GM19324 (cell line): ENCODE measurements at regions not wholly inside any gene's neighbourhood (a gene's known extent, or its start where the extent isn't known, plus 50 kb on each side); places are given as distances from the start of the nearest gene placed in this dataset.
"Not testable (repeated sequence)": the region's sequence is repeated elsewhere in the genome, so short reads cannot be mapped to it uniquely, and the experiment has no call there.

Experiments used
- ATAC-seq: cut with Tn5 transposase; IDR thresholded peaks from one replicate; pipeline ENCODE4 v1.9.1; 2021; ENCODE audit warnings: mild to moderate bottlenecking, moderate library complexity; ENCODE audit not compliant: unreplicated experiment, low FRiP score

- no peak for ATAC-seq
Observed at GRCh38 chr10:94123258-94123995, 129.7 kb downstream of the PLCE1 start.

GRCh38 chr10:94124147-94124546, 130.4 kb downstream of the PLCE1 start:
- ATAC-seq = not testable (repeated sequence)

GRCh38 chr10:94125268-94125667, 131.5 kb downstream of the PLCE1 start:
- not testable (repeated sequence) for ATAC-seq

- no peak for ATAC-seq
Observed at GRCh38 chr10:94125856-94126255, 132.1 kb downstream of the PLCE1 start.

GRCh38 chr10:94129393-94130130, 135.8 kb downstream of the PLCE1 start:
- no peak for ATAC-seq

- no peak for ATAC-seq
Observed at GRCh38 chr10:94131885-94132284, 138.2 kb downstream of the PLCE1 start.

- no peak for ATAC-seq
Observed at GRCh38 chr10:94133239-94133638, 139.5 kb downstream of the PLCE1 start.

- ATAC-seq = no peak
Observed at GRCh38 chr10:94137747-94138146, 144.0 kb downstream of the PLCE1 start.

GRCh38 chr10:94138391-94138790, 144.7 kb downstream of the PLCE1 start:
- ATAC-seq = no peak

GRCh38 chr10:94143261-94143660, 149.5 kb downstream of the PLCE1 start:
- no peak for ATAC-seq

GRCh38 chr10:94146313-94146712, 152.6 kb downstream of the PLCE1 start:
- ATAC-seq = no peak

- ATAC-seq = no peak
Observed at GRCh38 chr10:94146746-94147145, 153.0 kb downstream of the PLCE1 start.

- no peak for ATAC-seq
Observed at GRCh38 chr10:94149702-94150101, 156.0 kb downstream of the PLCE1 start.

GRCh38 chr10:94150541-94151184, 156.9 kb downstream of the PLCE1 start:
- no peak for ATAC-seq

GRCh38 chr10:94155722-94156271, 162.1 kb downstream of the PLCE1 start:
- no peak for ATAC-seq

GRCh38 chr10:94156453-94156852, 162.7 kb downstream of the PLCE1 start:
- no peak for ATAC-seq

GRCh38 chr10:94165158-94165611, 171.5 kb downstream of the PLCE1 start:
- ATAC-seq = not testable (repeated sequence)

- no peak for ATAC-seq
Observed at GRCh38 chr10:94172332-94172731, 178.6 kb downstream of the PLCE1 start.

GRCh38 chr10:94173594-94173993, 179.9 kb downstream of the PLCE1 start:
- no peak for ATAC-seq

GRCh38 chr10:94174838-94175237, 181.1 kb downstream of the PLCE1 start:
- ATAC-seq = no peak
